ENCODE measurements at regions not wholly inside any gene's neighbourhood (a gene's known extent, or its start where the extent isn't known, plus 50 kb on each side); places are given as distances from the start of the nearest gene placed in this dataset.

- no peak overlapping the region for H3K4me2 ChIP-seq (ENCODE audit: control insufficient read depth, extremely low read depth, insufficient read depth, low read depth, low read length)
- no peaks in the 10 kb centered on the region for H3K27me3 ChIP-seq (ENCODE audit: control insufficient read depth, extremely low read depth, insufficient read depth, low read length)
- no peaks in the 10 kb centered on the region for H3K9me1 ChIP-seq (ENCODE audit: control insufficient read depth, extremely low read depth, insufficient read depth, low read length)
- FAIRE-seq: no peak
- H3K9ac ChIP-seq (ENCODE audit: control insufficient read depth, extremely low read depth, insufficient read depth, low read length): no peak overlapping the region
- H2AFZ ChIP-seq (ENCODE audit: control insufficient read depth, low read length): no peak overlapping the region
- no peaks in the 10 kb centered on the region for H3K9me3 ChIP-seq (ENCODE audit: control insufficient read depth, low read depth, low read length)
- TF ChIP-seq EZH2 (IDR thresholded peaks at IDR 0.05; ENCODE audit: low read length) (no peak), CTCF (optimal IDR thresholded peaks at IDR 0.05 in 1 of 3, IDR thresholded peaks at IDR 0.05 in 1 of 3, conservative IDR thresholded peaks at IDR 0.05 in 1 of 3; ENCODE audit: extremely low read depth in 1 of 3, insufficient read depth in 2 of 3, low read length in 3 of 3) (no peak)
- no peaks in the 10 kb centered on the region for H3K79me2 ChIP-seq (ENCODE audit: control insufficient read depth, insufficient read depth, low read length)
- peaks cover 14% of the 10 kb centered on the region for H3K4me1 ChIP-seq (ENCODE audit: control insufficient read depth, extremely low read depth, insufficient read depth, low read length)
- H3K4me3 ChIP-seq (ENCODE audit: control insufficient read depth in 2 of 3, extremely low read depth in 1 of 3, insufficient read depth in 2 of 3, low read depth in 1 of 3, low read length in 3 of 3): no peak overlapping the region
- no peaks in the 10 kb centered on the region for H3K36me3 ChIP-seq (ENCODE audit: control insufficient read depth in 2 of 2, extremely low read depth in 1 of 2, insufficient read depth in 2 of 2, low read length in 2 of 2)
- H3K27ac ChIP-seq (ENCODE audit: control insufficient read depth, insufficient read depth, low read length): no peak overlapping the region
- dilution Hi-C loops (cut with MboI; ENCODE audit: extremely low pct_ligation_motif_present, low sequenced_read_pairs): no loop called here
- DNase-seq (ENCODE audit: low read depth, low spot score): no peak
- no peaks in the 10 kb centered on the region for H4K20me1 ChIP-seq (ENCODE audit: control insufficient read depth, extremely low read depth, insufficient read depth, low read length)
These were observed 124.9 kb upstream of the ANKRD55 start for GRCh38 chr5:56358046-56358445.

- H3K4me3 ChIP-seq (ENCODE audit: control insufficient read depth in 2 of 3, extremely low read depth in 1 of 3, insufficient read depth in 2 of 3, low read depth in 1 of 3, low read length in 3 of 3): no peak overlapping the region
- H3K27me3 ChIP-seq (ENCODE audit: control insufficient read depth, extremely low read depth, insufficient read depth, low read length): no peaks in the 10 kb centered on the region
- H3K9me3 ChIP-seq (ENCODE audit: control insufficient read depth, low read depth, low read length): no peaks in the 10 kb centered on the region
- DNase-seq (ENCODE audit: low read depth, low spot score) (no peak), FAIRE-seq (no peak)
- TF ChIP-seq EZH2 (IDR thresholded peaks at IDR 0.05; ENCODE audit: low read length) (no peak), CTCF (optimal IDR thresholded peaks at IDR 0.05 in 1 of 3, IDR thresholded peaks at IDR 0.05 in 1 of 3, conservative IDR thresholded peaks at IDR 0.05 in 1 of 3; ENCODE audit: extremely low read depth in 1 of 3, insufficient read depth in 2 of 3, low read length in 3 of 3) (no peak)
- no peaks in the 10 kb centered on the region for H3K79me2 ChIP-seq (ENCODE audit: control insufficient read depth, insufficient read depth, low read length)
- peaks cover 14% of the 10 kb centered on the region for H3K4me1 ChIP-seq (ENCODE audit: control insufficient read depth, extremely low read depth, insufficient read depth, low read length)
- H2AFZ ChIP-seq (ENCODE audit: control insufficient read depth, low read length): no peak overlapping the region
- H3K27ac ChIP-seq (ENCODE audit: control insufficient read depth, insufficient read depth, low read length): no peak overlapping the region
- H3K4me2 ChIP-seq (ENCODE audit: control insufficient read depth, extremely low read depth, insufficient read depth, low read depth, low read length): no peak overlapping the region
- no peaks in the 10 kb centered on the region for H3K36me3 ChIP-seq (ENCODE audit: control insufficient read depth in 2 of 2, extremely low read depth in 1 of 2, insufficient read depth in 2 of 2, low read length in 2 of 2)
- H3K9ac ChIP-seq (ENCODE audit: control insufficient read depth, extremely low read depth, insufficient read depth, low read length): no peak overlapping the region
- no peaks in the 10 kb centered on the region for H4K20me1 ChIP-seq (ENCODE audit: control insufficient read depth, extremely low read depth, insufficient read depth, low read length)
- dilution Hi-C loops (cut with MboI; ENCODE audit: extremely low pct_ligation_motif_present, low sequenced_read_pairs): no loop called here
- no peaks in the 10 kb centered on the region for H3K9me1 ChIP-seq (ENCODE audit: control insufficient read depth, extremely low read depth, insufficient read depth, low read length)
These were observed 124.3 kb upstream of the ANKRD55 start for GRCh38 chr5:56357426-56357825.
